GM19468 (cell line): ENCODE measurements at regions not wholly inside any gene's neighbourhood (a gene's known extent, or its start where the extent isn't known, plus 50 kb on each side); places are given as distances from the start of the nearest gene placed in this dataset.
"Not testable (repeated sequence)": the region's sequence is repeated elsewhere in the genome, so short reads cannot be mapped to it uniquely, and the experiment has no call there.

Source experiments
- ATAC-seq: cut with Tn5 transposase; IDR thresholded peaks from one replicate; pipeline ENCODE4 v1.9.1; 2021; ENCODE audit warnings: mild to moderate bottlenecking, moderate library complexity, moderate number of reproducible peaks; ENCODE audit not compliant: unreplicated experiment; ENCODE audit errors: extremely low read depth

DNA sequence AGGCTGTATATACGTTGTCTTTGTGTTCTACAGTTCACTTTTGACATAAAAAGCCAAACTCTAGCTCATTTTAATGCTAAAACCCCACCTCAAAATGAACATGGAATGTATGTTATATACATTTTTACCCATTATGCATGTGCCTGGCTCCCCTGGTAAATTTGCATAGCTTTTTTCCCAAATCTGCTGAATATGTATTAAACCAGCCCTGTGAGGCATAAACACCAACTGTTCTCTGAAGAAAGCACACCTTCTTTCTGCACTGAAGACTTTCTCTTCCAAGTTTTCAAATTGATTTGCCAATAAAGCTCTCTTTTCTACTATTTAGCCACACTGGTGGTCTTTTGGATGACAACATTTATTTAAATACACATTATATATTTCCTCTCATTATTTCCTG lies 549.4 kb downstream of the TRIB2 start:
- ATAC-seq: no peak

- ATAC-seq: no peak
Measured at GRCh38 chr2:13284688-13285087, 568.0 kb downstream of the TRIB2 start.

- no peak for ATAC-seq
Measured at GRCh38 chr2:13289310-13289709, 572.6 kb downstream of the TRIB2 start.

DNA sequence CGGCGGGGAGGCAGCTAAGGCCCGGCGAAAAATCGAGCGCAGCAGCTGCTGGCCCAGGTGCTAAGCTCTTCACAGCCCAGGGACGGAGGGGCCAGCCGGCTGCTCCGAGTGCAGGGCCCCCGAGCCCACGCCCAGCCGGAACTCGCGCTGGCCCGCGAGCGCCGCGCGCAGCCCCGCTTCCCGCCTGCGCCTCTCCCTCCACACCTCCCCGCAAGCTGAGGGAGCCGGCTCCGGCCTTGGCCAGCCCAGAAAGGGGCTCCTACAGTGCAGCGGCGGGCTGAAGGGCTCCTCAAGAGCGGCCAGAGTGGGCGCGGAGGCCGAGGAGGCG lies 591.7 kb downstream of the TRIB2 start:
- ATAC-seq: not testable (repeated sequence)

DNA sequence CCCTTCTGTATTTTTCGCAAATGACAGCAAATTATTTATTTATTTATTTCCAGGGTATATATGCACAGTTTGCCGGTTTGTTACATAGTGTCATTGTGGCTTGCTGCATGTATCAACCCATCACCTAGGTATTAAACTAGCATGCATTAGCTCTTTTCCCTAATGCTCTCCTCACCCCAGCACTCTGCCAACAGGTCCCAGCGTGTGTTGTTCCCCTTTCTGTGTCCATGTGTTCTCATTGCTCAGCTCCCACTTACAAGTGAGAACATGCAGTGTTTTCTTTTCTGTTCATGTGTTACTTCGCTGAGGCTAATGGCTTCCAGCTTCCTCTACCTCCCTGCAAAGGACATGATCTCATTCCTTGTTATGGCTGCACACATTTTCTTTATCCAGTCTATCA lies 592.3 kb downstream of the TRIB2 start:
- ATAC-seq: no peak

DNA sequence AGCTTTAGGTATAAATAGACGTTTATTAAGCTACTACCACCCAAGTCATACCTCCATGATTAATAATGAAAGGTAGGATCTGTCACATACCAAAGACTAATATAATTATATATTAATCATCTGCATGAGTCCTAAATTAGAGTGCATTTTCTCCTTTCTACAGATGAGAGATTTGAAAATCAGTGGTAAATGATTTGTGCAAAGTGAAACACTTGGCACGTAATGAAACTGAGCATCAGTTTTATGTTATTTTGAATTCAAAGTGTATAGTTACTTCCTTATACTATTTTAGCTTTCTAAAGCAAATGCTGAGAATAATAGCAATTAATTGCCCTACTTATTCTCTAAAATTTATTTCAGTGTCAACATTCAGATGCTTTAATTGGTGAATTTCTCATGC lies 615.3 kb downstream of the TRIB2 start:
- ATAC-seq: no peak

GRCh38 chr2:13334071-13334470 lies 617.3 kb downstream of the TRIB2 start:
- not testable (repeated sequence) for ATAC-seq

DNA sequence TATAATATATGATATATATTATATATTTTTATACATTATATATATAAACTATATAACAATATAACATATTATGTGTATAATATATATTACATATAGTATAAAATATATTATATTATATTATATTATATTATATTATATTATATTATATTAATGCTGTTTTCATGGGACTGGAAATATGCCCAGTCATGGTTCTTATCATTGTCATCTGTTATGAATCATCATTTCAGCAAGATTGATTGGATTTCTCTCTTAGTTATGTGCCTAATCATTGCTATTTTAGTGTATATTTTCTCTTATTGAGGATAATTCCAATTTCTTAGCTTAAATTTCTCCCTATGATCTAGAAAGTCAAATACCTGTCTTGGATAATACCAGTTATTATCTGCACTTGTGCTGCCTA lies 617.8 kb downstream of the TRIB2 start:
- no peak for ATAC-seq

GRCh38 chr2:13335862-13336535 lies 619.3 kb downstream of the TRIB2 start:
- no peak for ATAC-seq

- ATAC-seq: no peak
Measured at GRCh38 chr2:13351068-13351467, 634.3 kb downstream of the TRIB2 start.

GRCh38 chr2:13353083-13353482 lies 636.3 kb downstream of the TRIB2 start:
- ATAC-seq: no peak

GRCh38 chr2:13354031-13354430 lies 637.3 kb downstream of the TRIB2 start:
- ATAC-seq: no peak

DNA sequence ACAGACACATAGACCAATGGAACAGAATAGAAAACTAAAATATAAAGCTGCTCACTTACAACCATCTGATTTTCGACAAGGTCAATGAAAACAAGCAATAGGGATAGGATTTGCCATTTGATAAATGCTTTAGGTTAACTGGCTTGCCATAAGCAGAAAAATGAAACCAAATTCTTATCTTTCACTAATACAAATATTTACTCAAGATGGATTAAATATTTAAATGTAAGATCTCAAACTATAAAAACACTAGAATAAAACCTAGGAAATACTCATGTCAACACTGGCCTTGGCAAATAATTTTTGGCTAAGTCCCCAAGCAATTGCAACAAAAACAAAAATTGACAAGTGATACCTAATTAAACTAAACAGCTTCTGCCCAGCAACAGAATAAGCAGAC lies 665.2 kb downstream of the TRIB2 start:
- not testable (repeated sequence) for ATAC-seq

DNA sequence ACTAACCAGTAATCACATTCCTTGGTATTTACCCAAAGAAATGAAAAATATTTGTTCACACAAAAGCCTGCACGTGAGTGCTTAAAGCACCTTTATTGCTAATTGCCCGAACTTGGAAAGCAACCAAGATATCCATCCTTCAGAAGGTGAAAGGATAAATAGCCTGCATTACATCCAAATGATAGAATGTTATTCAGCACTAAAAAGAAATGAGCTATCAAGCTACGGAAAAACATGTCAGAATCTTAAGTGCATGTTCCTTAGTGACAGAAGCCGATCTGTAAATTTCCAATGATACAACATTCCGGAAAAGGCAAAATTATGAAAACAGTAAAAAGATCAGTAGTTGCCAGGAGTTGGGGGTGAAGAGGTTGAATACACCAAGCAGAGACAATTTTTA lies 672.4 kb downstream of the TRIB2 start:
- not testable (repeated sequence) for ATAC-seq

- ATAC-seq: no peak
Measured at GRCh38 chr2:13390676-13391075, 673.9 kb downstream of the TRIB2 start.

- no peak for ATAC-seq
Measured at GRCh38 chr2:13401312-13401711, 684.6 kb downstream of the TRIB2 start.

DNA sequence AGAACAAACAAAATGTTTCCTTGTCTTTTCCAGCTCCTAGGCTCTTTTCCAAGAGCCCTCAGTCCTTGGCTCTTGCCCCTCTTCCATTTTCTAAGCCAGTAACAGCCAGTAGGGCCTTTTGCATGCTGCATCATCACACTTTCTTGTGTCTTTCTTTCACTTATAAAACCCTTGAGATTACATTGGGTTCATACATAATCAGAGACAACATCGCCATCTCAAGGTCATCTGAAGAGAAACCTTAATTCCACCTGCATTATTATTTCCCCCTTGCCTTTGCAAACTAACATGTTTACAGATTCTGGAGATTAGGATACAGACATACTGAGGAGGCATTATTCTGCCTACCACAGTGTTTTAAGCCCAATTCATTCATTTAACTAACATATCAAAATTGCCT lies 697.3 kb downstream of the TRIB2 start:
- no peak for ATAC-seq

- no peak for ATAC-seq
Measured at GRCh38 chr2:13414897-13415296, 698.2 kb downstream of the TRIB2 start.

DNA sequence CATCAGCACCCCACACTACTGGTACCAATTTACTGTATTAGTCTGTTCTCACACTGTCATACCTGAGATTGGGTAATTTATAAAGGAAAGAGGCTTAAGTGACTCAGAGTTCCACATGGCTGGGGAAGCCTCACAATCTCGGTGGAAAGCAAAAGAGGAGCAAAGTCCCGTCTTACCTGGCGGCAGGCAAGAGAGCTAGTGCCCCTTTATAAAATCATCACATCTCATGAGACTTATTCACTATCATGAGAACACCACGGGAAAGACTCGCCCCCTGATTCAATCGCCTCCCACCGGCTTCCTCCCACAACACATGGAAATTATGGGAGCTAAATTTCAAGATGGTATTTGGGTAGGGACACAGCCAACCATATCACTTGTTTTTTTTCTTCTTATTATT lies 717.2 kb downstream of the TRIB2 start:
- ATAC-seq: no peak

DNA sequence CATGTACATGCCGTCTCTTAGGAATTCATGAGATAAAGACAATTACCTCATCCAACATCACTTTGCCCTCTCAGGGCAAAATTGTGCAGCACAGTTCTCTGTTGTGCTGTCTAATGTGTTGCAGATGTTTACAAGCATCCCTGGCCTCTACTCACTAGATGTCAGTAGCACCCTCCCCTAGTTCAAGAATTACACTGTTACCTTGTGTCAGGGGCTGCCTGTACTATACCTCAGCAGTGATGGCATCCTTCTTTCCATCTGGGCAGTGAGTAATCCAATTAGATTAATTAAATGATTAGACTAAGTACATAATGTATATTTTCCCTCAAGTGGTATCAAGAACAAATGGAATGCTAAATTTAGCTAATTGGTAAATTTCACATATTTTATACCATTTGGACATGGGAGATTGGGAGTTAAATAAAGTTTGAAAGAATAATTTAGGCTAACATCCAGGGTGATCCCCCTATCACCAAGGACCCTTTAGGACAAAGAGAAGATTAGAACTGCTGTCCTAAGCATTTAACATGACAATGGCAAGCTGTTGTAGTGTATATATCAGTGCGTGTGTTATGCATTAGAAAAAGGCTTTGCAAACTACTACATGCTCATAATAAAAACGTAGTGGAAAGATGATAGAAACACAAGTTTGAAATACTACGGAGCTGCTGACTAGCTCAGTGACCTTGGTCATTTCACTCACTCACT lies 727.0 kb downstream of the TRIB2 start:
- not testable (repeated sequence) for ATAC-seq

DNA sequence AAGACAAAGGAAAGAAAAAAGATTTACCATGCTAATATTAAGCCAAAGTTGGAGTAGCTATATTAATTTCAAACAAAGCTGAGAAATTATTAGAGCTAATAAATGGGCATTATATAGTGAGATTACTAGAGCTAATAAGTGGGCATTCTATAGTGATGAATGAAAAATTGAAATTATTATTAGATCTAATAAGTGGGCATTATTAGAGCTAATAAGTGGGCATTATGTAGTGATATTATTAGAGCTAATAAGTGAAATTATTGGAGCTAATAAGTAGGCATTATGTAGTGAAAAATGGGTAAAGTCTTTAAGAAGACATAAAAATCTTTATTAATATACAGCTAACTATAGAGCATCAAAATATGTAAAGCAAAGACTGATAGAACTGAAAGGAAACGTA lies 745.7 kb downstream of the TRIB2 start:
- ATAC-seq: no peak

DNA sequence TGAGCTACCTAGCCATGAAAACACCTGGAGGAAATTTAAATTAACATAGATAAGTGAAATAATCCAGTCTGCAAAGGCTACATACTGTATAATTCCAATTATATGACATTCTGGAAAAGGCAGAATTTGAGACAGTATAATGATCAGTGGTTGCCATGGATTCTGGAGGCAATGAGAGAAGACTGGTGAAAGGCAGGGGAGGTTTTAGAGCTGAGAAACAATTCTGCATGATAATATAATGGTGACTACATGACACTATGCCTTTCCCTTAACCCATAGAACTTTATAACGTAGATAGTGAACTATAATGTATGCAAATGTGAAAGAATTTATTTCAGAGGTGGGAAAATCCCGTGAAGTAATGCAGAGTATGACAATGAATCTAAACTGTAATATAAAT lies 749.3 kb downstream of the TRIB2 start:
- no peak for ATAC-seq
